Astrocyte (in vitro differentiated cells and primary cell): ENCODE measurements at regions not wholly inside any gene's neighbourhood (a gene's known extent, or its start where the extent isn't known, plus 50 kb on each side); places are given as distances from the start of the nearest gene placed in this dataset.

Experiments used
- DNase-seq: peaks from one replicate; pipeline ENCODE4 v3.0.0-alpha.2; 2010; ENCODE audit warnings: low read depth
- FAIRE-seq: peaks from 2 replicates; lab custom pipeline; 2011; peaks lifted over from hg19 to GRCh38; lab: Jason Lieb, UNC
- H2AFZ ChIP-seq: 2 replicates; pipeline ENCODE4 v1.6.0; 2012; ENCODE audit warnings: low read depth, low read length, inconsistent platforms
- H3K27ac ChIP-seq: 2 replicates; pipeline ENCODE4 v1.5.1; 2011; ENCODE audit warnings: low read depth, low read length, inconsistent platforms
- H3K27me3 ChIP-seq: 2 replicates; pipeline ENCODE4 v1.6.0; 2011; ENCODE audit warnings: low read length, inconsistent platforms; ENCODE audit not compliant: insufficient read depth
- H3K36me3 ChIP-seq: 2 replicates; pipeline ENCODE4 v1.5.1; 2011; ENCODE audit warnings: low read length, inconsistent platforms; ENCODE audit not compliant: insufficient read depth
- H3K4me1 ChIP-seq: 2 replicates; pipeline ENCODE4 v1.5.1; 2011; ENCODE audit warnings: low read length, inconsistent platforms; ENCODE audit not compliant: insufficient read depth
- H3K4me2 ChIP-seq: 2 replicates; pipeline ENCODE4 v1.6.0; 2012; ENCODE audit warnings: low read length, inconsistent platforms
- H3K4me3 ChIP-seq: 2 replicates; pipeline ENCODE4 v1.5.1; 2011; ENCODE audit warnings: low read depth, mild to moderate bottlenecking, low read length, inconsistent platforms; ENCODE audit not compliant: insufficient read depth
- H3K79me2 ChIP-seq: 2 replicates; pipeline ENCODE4 v1.6.0; 2012; ENCODE audit warnings: mild to moderate bottlenecking, low read length, inconsistent platforms; ENCODE audit not compliant: insufficient read depth
- H3K9ac ChIP-seq: 2 replicates; pipeline ENCODE4 v1.6.0; 2012; ENCODE audit warnings: mild to moderate bottlenecking, low read length, inconsistent platforms
- H3K9me3 ChIP-seq: 2 replicates; pipeline ENCODE4 v1.5.1; 2012; ENCODE audit warnings: low read depth, mild to moderate bottlenecking, low read length, inconsistent platforms; ENCODE audit not compliant: insufficient read depth
- H4K20me1 ChIP-seq: 2 replicates; pipeline ENCODE4 v1.6.0; 2012; ENCODE audit warnings: low read length, inconsistent platforms; ENCODE audit not compliant: insufficient read depth
- H3K27ac Mint-ChIP-seq: one replicate; pipeline ENCODE4 v1.8.0; 2021; ENCODE audit warnings: mild to moderate bottlenecking, mixed read lengths; ENCODE audit not compliant: unreplicated experiment
- H3K27me3 Mint-ChIP-seq: one replicate; pipeline ENCODE4 v1.8.0; 2021; ENCODE audit warnings: low read depth, mixed read lengths; ENCODE audit not compliant: unreplicated experiment
- H3K36me3 Mint-ChIP-seq: one replicate; pipeline ENCODE4 v1.8.0; 2021; ENCODE audit warnings: low read depth, mixed read lengths; ENCODE audit not compliant: unreplicated experiment
- H3K4me1 Mint-ChIP-seq: one replicate; pipeline ENCODE4 v1.8.0; 2021; ENCODE audit warnings: low read depth, mixed read lengths; ENCODE audit not compliant: unreplicated experiment
- H3K4me3 Mint-ChIP-seq: one replicate; pipeline ENCODE4 v1.8.0; 2021; ENCODE audit warnings: mild to moderate bottlenecking, moderate library complexity, mixed read lengths; ENCODE audit not compliant: unreplicated experiment
- H3K9me3 Mint-ChIP-seq: one replicate; pipeline ENCODE4 v1.8.0; 2021; ENCODE audit warnings: mild to moderate bottlenecking, mixed read lengths; ENCODE audit not compliant: unreplicated experiment
- CTCF ChIP-seq: IDR thresholded peaks from 2 replicates; pipeline ENCODE4 v1.5.1; 2011; ENCODE audit warnings: low read depth, mild to moderate bottlenecking, inconsistent platforms, low read length, moderate library complexity; ENCODE audit not compliant: insufficient read depth
- EZH2 ChIP-seq: IDR thresholded peaks from 2 replicates; pipeline ENCODE4 v1.6.1; 2012; ENCODE audit warnings: mild to moderate bottlenecking, low read length, inconsistent platforms; ENCODE audit not compliant: insufficient read depth

- H3K9ac ChIP-seq = no peak overlapping the region
- no peak overlapping the region for H3K27ac ChIP-seq
- H3K9me3 Mint-ChIP-seq = peaks cover 6% of the 10 kb centered on the region
- no peak for DNase-seq
- H3K27me3 ChIP-seq = peaks cover 11% of the 10 kb centered on the region
- no peak overlapping the region for H3K4me3 Mint-ChIP-seq
- no peaks in the 10 kb centered on the region for H3K9me3 ChIP-seq
- H3K4me2 ChIP-seq = no peak overlapping the region
- no peaks in the 10 kb centered on the region for H3K79me2 ChIP-seq
- no peak for TF ChIP-seq EZH2
- no peak for TF ChIP-seq CTCF
- H3K27ac Mint-ChIP-seq = no peak overlapping the region
- peaks cover 49% of the 10 kb centered on the region for H3K27me3 Mint-ChIP-seq
- no peak overlapping the region for H3K4me3 ChIP-seq
- H3K4me1 ChIP-seq = no peaks in the 10 kb centered on the region
- no peaks in the 10 kb centered on the region for H3K36me3 ChIP-seq
- H2AFZ ChIP-seq = no peak overlapping the region
- H3K4me1 Mint-ChIP-seq = peaks cover 6% of the 10 kb centered on the region
- no peak for FAIRE-seq
- peaks cover 4% of the 10 kb centered on the region for H3K36me3 Mint-ChIP-seq
- H4K20me1 ChIP-seq = no peaks in the 10 kb centered on the region
These were observed 163.5 kb upstream of the MAP3K1 start for GRCh38 chr5:56651893-56652292.

- no peak overlapping the region for H3K27ac ChIP-seq
- peaks cover 6% of the 10 kb centered on the region for H3K9me3 Mint-ChIP-seq
- no peak overlapping the region for H3K4me3 ChIP-seq
- H3K4me1 Mint-ChIP-seq = peaks cover 2% of the 10 kb centered on the region
- no peaks in the 10 kb centered on the region for H3K4me1 ChIP-seq
- no peak overlapping the region for H3K4me3 Mint-ChIP-seq
- peaks cover 11% of the 10 kb centered on the region for H3K27me3 ChIP-seq
- H4K20me1 ChIP-seq = no peaks in the 10 kb centered on the region
- DNase-seq = no peak
- no peak overlapping the region for H3K4me2 ChIP-seq
- no peak overlapping the region for H3K9ac ChIP-seq
- no peak for FAIRE-seq
- no peaks in the 10 kb centered on the region for H3K79me2 ChIP-seq
- TF ChIP-seq CTCF (no peak), EZH2 (no peak)
- peaks cover 49% of the 10 kb centered on the region for H3K27me3 Mint-ChIP-seq
- H3K36me3 ChIP-seq = no peaks in the 10 kb centered on the region
- H3K36me3 Mint-ChIP-seq = peaks cover 4% of the 10 kb centered on the region
- H2AFZ ChIP-seq = no peak overlapping the region
- no peak overlapping the region for H3K27ac Mint-ChIP-seq
- no peaks in the 10 kb centered on the region for H3K9me3 ChIP-seq
These were observed 165.0 kb upstream of the MAP3K1 start for GRCh38 chr5:56650386-56650785.

- no peak for DNase-seq
- Histone ChIP-seq H3K4me3 (no peak overlapping the region), H3K4me2 (no peak overlapping the region), H4K20me1 (no peaks in the 10 kb centered on the region), H3K27ac (no peak overlapping the region), H3K27me3 (peaks cover 9% of the 10 kb centered on the region), H3K36me3 (no peaks in the 10 kb centered on the region), H2AFZ (no peak overlapping the region), H3K79me2 (no peaks in the 10 kb centered on the region), H3K9ac (no peak overlapping the region), H3K4me1 (no peaks in the 10 kb centered on the region), H3K9me3 (no peaks in the 10 kb centered on the region)
- Mint-ChIP-seq H3K27me3 (peaks cover 40% of the 10 kb centered on the region), H3K4me3 (no peak overlapping the region), H3K36me3 (no peaks in the 10 kb centered on the region), H3K27ac (no peak overlapping the region), H3K9me3 (peaks cover 4% of the 10 kb centered on the region), H3K4me1 (peaks cover 2% of the 10 kb centered on the region)
- FAIRE-seq = no peak
- no peak for TF ChIP-seq EZH2
- no peak for TF ChIP-seq CTCF
These were observed 165.8 kb upstream of the MAP3K1 start for GRCh38 chr5:56649569-56649968.
